ENCODE measurements at regions not wholly inside any gene's neighbourhood (a gene's known extent, or its start where the extent isn't known, plus 50 kb on each side); places are given as distances from the start of the nearest gene placed in this dataset.

- Mint-ChIP-seq H3K27ac (ENCODE audit: low read depth, unreplicated experiment) (peak overlapping the region; percentile 28), H3K4me1 (ENCODE audit: insufficient read depth, unreplicated experiment) (peaks cover 17% of the 10 kb centered on the region), H3K9me3 (ENCODE audit: unreplicated experiment) (no peaks in the 10 kb centered on the region), H3K4me3 (ENCODE audit: unreplicated experiment) (no peak overlapping the region), H3K27me3 (ENCODE audit: insufficient read depth, unreplicated experiment) (no peaks in the 10 kb centered on the region), H3K36me3 (ENCODE audit: insufficient read depth, unreplicated experiment) (no peaks in the 10 kb centered on the region)
- intact Hi-C loops (cut with micrococcal nuclease): loop anchor here (5.0 to 10.0 kb wide), 4 partner anchors 307 to 733 kb away; no protein-coding TSS in a partner anchor
- CTCF ChIA-PET: no interaction called here
- no TSS peak for BruUV-seq (replicated peaks)
- TF ChIP-seq CTCF (IDR thresholded peaks at IDR 0.05; ENCODE audit: unreplicated experiment): no peak
- POLR2A ChIA-PET: no interaction called here
- no peak for DNase-seq (ENCODE audit: unreplicated experiment)
Observed at GRCh38 chr22:27408068-27408467, 393.5 kb downstream of the MN1 start.

DNA sequence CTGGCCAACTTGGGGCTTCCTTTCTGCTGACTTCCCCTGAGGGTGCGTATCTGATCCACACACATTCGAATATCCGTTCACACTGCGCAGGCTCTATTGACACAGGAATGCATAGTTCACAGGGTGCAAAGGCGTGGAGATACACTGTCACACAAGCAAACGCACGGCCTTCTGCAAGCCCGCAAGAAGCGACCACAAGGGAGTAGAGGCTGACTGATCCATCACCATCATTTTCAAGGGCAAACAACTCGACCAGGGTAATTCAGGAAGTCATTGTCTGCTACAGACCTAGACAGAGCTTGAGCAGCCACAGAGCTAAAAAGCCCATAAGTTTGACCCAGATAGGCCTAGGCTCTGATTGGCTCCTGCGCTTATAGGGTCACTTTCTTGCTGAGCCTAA is 392.3 kb downstream of the MN1 start:
- DNase-seq (ENCODE audit: unreplicated experiment): no peak
- intact Hi-C loops (cut with micrococcal nuclease): loop anchor here (5.0 to 10.0 kb wide), 4 partner anchors 306 to 734 kb away; no protein-coding TSS in a partner anchor
- CTCF ChIA-PET: interaction anchor here (0.5 to 0.6 kb wide), 2 partner anchors 452 to 902 kb away, joined by 3 read pairs; no protein-coding TSS in a partner anchor
- Mint-ChIP-seq H3K27me3 (ENCODE audit: insufficient read depth, unreplicated experiment) (no peaks in the 10 kb centered on the region), H3K4me3 (ENCODE audit: unreplicated experiment) (no peak overlapping the region), H3K4me1 (ENCODE audit: insufficient read depth, unreplicated experiment) (peaks cover 22% of the 10 kb centered on the region), H3K27ac (ENCODE audit: low read depth, unreplicated experiment) (no peak overlapping the region), H3K36me3 (ENCODE audit: insufficient read depth, unreplicated experiment) (no peaks in the 10 kb centered on the region), H3K9me3 (ENCODE audit: unreplicated experiment) (no peaks in the 10 kb centered on the region)
- TF ChIP-seq CTCF (IDR thresholded peaks at IDR 0.05; ENCODE audit: unreplicated experiment): no peak
- BruUV-seq (replicated peaks): no TSS peak
- POLR2A ChIA-PET: no interaction called here

- POLR2A ChIA-PET: no interaction called here
- Mint-ChIP-seq H3K36me3 (ENCODE audit: insufficient read depth, unreplicated experiment) (peaks cover under 1% of the 10 kb centered on the region), H3K27me3 (ENCODE audit: insufficient read depth, unreplicated experiment) (no peaks in the 10 kb centered on the region), H3K9me3 (ENCODE audit: unreplicated experiment) (no peaks in the 10 kb centered on the region), H3K27ac (ENCODE audit: low read depth, unreplicated experiment) (no peak overlapping the region), H3K4me3 (ENCODE audit: unreplicated experiment) (no peak overlapping the region), H3K4me1 (ENCODE audit: insufficient read depth, unreplicated experiment) (peaks cover 21% of the 10 kb centered on the region)
- TF ChIP-seq CTCF (IDR thresholded peaks at IDR 0.05; ENCODE audit: unreplicated experiment): no peak
- peak; percentile 22 for DNase-seq (ENCODE audit: unreplicated experiment)
- CTCF ChIA-PET: interaction anchor here (0.6 to 2.7 kb wide), 2 partner anchors 8 to 573 kb away, joined by 3 to 13 read pairs; no protein-coding TSS in a partner anchor
- BruUV-seq (replicated peaks): no TSS peak
- intact Hi-C loops (cut with micrococcal nuclease): no loop called here
Observed at GRCh38 chr22:27412866-27413445, 388.6 kb downstream of the MN1 start.

DNA sequence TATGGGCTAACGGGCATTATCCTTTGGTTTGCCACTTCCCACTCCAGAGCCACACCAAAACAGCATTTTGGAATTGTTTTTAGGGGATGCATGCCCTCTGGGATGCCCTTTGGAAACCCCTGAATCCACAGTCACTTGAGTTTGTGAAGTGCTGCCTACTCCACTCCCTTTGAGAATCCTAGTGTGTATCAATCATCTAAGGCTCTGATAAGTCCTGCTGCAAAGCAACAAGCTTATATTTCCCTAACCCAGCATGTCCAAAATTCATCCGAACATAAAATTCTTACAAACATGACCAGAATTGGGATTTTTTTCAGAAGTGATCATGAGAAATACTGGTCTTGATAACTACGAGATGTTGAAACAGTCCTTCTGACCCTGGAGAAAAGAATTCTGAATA is 387.9 kb downstream of the MN1 start:
- ChIA-PET POLR2A (no interaction called here), CTCF (interaction anchor here (2.7 kb wide), 1 partner anchor 8 kb away, joined by 13 read pairs; no protein-coding TSS in a partner anchor)
- Mint-ChIP-seq H3K4me1 (ENCODE audit: insufficient read depth, unreplicated experiment) (peaks cover 21% of the 10 kb centered on the region), H3K27ac (ENCODE audit: low read depth, unreplicated experiment) (no peak overlapping the region), H3K4me3 (ENCODE audit: unreplicated experiment) (no peak overlapping the region), H3K27me3 (ENCODE audit: insufficient read depth, unreplicated experiment) (no peaks in the 10 kb centered on the region), H3K9me3 (ENCODE audit: unreplicated experiment) (no peaks in the 10 kb centered on the region), H3K36me3 (ENCODE audit: insufficient read depth, unreplicated experiment) (peaks cover 6% of the 10 kb centered on the region)
- BruUV-seq (replicated peaks): no TSS peak
- DNase-seq (ENCODE audit: unreplicated experiment): no peak
- intact Hi-C loops (cut with micrococcal nuclease): no loop called here
- TF ChIP-seq CTCF (IDR thresholded peaks at IDR 0.05; ENCODE audit: unreplicated experiment): no peak
